GM10266 (cell line): ENCODE measurements at regions not wholly inside any gene's neighbourhood (a gene's known extent, or its start where the extent isn't known, plus 50 kb on each side); places are given as distances from the start of the nearest gene placed in this dataset.

Experiments
- DNase-seq: peaks from one replicate; pipeline ENCODE4 v3.0.0; 2012; ENCODE audit errors: extremely low spot score
- CTCF ChIP-seq: IDR thresholded peaks from 2 replicates; pipeline ENCODE4 v1.5.1; 2012; ENCODE audit warnings: mild to moderate bottlenecking, low read depth; ENCODE audit not compliant: control insufficient read depth, insufficient read depth; ENCODE audit errors: missing control alignments

GRCh38 chr11:71145988-71146824, 106.2 kb downstream of the SHANK2 start:
- no peak for DNase-seq
- no peak for TF ChIP-seq CTCF

GRCh38 chr11:71145368-71145767, 107.0 kb downstream of the SHANK2 start:
- no peak for TF ChIP-seq CTCF
- no peak for DNase-seq

- no peak for TF ChIP-seq CTCF
- DNase-seq, result no peak
Measured at GRCh38 chr11:71144736-71145135, 107.6 kb downstream of the SHANK2 start.

- no peak for DNase-seq
- no peak for TF ChIP-seq CTCF
Measured at GRCh38 chr11:71144010-71144409, 108.4 kb downstream of the SHANK2 start.

- no peak for DNase-seq
- TF ChIP-seq CTCF, result no peak
Measured at GRCh38 chr11:71140206-71140919, 112.0 kb downstream of the SHANK2 start.

GRCh38 chr11:71139516-71140205, 112.7 kb downstream of the SHANK2 start:
- TF ChIP-seq CTCF, result no peak
- DNase-seq, result no peak
